DND-41 (cell line): ENCODE measurements at regions not wholly inside any gene's neighbourhood (a gene's known extent, or its start where the extent isn't known, plus 50 kb on each side); places are given as distances from the start of the nearest gene placed in this dataset.

ENCODE experiments used
- CTCF ChIP-seq: IDR thresholded peaks from 2 replicates; pipeline ENCODE4 v1.5.1; 2012; ENCODE audit warnings: borderline replicate concordance, low read length, moderate library complexity, mild to moderate bottlenecking; ENCODE audit not compliant: poor library complexity, severe bottlenecking; ENCODE audit errors: extremely low read depth
- EZH2 ChIP-seq: IDR thresholded peaks from 3 replicates; pipeline ENCODE4 v1.6.1; 2012; ENCODE audit warnings: borderline replicate concordance, low read depth, mild to moderate bottlenecking, moderate library complexity, low read length, inconsistent platforms; ENCODE audit not compliant: severe bottlenecking

GRCh38 chr6:141866731-141867497, 265.8 kb upstream of the GJE1 start:
- TF ChIP-seq CTCF (no peak), EZH2 (no peak)
